ENCODE measurements at regions not wholly inside any gene's neighbourhood (a gene's known extent, or its start where the extent isn't known, plus 50 kb on each side); places are given as distances from the start of the nearest gene placed in this dataset.

DNA sequence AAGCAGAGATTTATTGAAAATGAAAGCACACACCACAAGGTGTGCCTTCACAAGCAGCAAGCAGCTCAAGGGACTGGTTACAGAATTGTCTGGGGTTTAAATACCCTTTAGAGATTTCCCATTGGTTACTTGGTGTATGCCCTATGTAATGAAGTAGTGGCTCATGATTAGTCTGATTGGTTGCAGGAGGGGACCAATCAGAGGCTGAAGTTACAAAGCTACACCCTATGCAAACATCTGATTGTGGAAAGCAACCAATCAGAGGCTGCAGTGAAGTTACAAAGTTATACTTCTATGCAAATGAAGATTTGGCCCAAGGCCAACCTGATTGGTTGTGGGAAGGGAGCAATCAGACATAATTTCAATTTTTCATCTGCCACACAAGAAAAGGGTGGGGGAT is 119.9 kb downstream of the C9orf152 start:
- Histone ChIP-seq H3K36me3 (ENCODE audit: control insufficient read depth in 2 of 2, insufficient read depth in 2 of 2, low read length in 1 of 2) (peaks cover 4 to 11% of the 10 kb centered on the region in 2 experiments), H4K20me1 (ENCODE audit: control insufficient read depth, insufficient read depth) (no peaks in the 10 kb centered on the region; the same call in 1 of the 2 replicates), H3K4me2 (ENCODE audit: control insufficient read depth, insufficient read depth) (no peak overlapping the region), H3K9me3 (replicated peaks; ENCODE audit: control insufficient read depth, insufficient read depth, low read length) (no peaks in the 10 kb centered on the region), H2AFZ (ENCODE audit: control insufficient read depth, low read depth, low read length) (no peak overlapping the region), H3K4me1 (ENCODE audit: control insufficient read depth, insufficient read depth, low read length) (peaks cover 6% of the 10 kb centered on the region), H3K4me3 (no peak overlapping the region), H3K27ac (ENCODE audit: control insufficient read depth, insufficient read depth) (no peak overlapping the region), H3K79me2 (ENCODE audit: control insufficient read depth, insufficient read depth, low read length) (peaks cover 77% of the 10 kb centered on the region), H3K27me3 (replicated peaks in 1 of 2; ENCODE audit: control insufficient read depth in 2 of 2, insufficient read depth in 2 of 2, low read length in 1 of 2) (no peaks in the 10 kb centered on the region), H3K9ac (ENCODE audit: control insufficient read depth, insufficient read depth, low read length) (no peak overlapping the region)
- FAIRE-seq = no peak
- TF ChIP-seq FOXK2 (IDR thresholded peaks at IDR 0.05) = no peak
- TF ChIP-seq JUNB (IDR thresholded peaks at IDR 0.05) = no peak
- peak; percentile 81 for TF ChIP-seq NFYB (IDR thresholded peaks at IDR 0.05; ENCODE audit: insufficient read depth, low read depth, low read length)
- no peak for TF ChIP-seq SMC3 (IDR thresholded peaks at IDR 0.05; ENCODE audit: borderline replicate concordance, low read length)
- peak; percentile 8; the same call in 1 of the 2 replicates for TF ChIP-seq POLR2AphosphoS5 (IDR thresholded peaks at IDR 0.05; ENCODE audit: low read length)
- SMC1A ChIA-PET (ENCODE audit: uncharacterized antibody, unreplicated experiment) = interaction anchor here (0.7 to 2.0 kb wide), 8 partner anchors 10 to 181 kb away, joined by 3 to 14 read pairs (median 4); no protein-coding TSS in a partner anchor
- in situ Hi-C loops (cut with MboI) = no loop called here
- RAD21 ChIA-PET (ENCODE audit: unreplicated experiment) = interaction anchor here (0.6 to 1.9 kb wide), 6 partner anchors 15 to 650 kb away, joined by 3 to 10 read pairs (median 6); no protein-coding TSS in a partner anchor
- CTCF ChIA-PET = interaction anchor here (0.6 to 1.2 kb wide), 7 partner anchors 12 to 201 kb away, joined by 3 to 4 read pairs (median 3); no protein-coding TSS in a partner anchor
- POLR2A ChIA-PET = interaction anchor here (0.6 to 2.2 kb wide), 7 partner anchors 10 to 168 kb away, joined by 3 to 9 read pairs (median 5); partner anchors contain the start of gene TXN
- no peak for DNase-seq (ENCODE audit: low read depth, low spot score)
- BruUV-seq (replicated peaks) = no TSS peak
- peak; percentile 84 for ATAC-seq
- intact Hi-C loops (cut with micrococcal nuclease; ENCODE audit: unreplicated experiment) = no loop called here

DNA sequence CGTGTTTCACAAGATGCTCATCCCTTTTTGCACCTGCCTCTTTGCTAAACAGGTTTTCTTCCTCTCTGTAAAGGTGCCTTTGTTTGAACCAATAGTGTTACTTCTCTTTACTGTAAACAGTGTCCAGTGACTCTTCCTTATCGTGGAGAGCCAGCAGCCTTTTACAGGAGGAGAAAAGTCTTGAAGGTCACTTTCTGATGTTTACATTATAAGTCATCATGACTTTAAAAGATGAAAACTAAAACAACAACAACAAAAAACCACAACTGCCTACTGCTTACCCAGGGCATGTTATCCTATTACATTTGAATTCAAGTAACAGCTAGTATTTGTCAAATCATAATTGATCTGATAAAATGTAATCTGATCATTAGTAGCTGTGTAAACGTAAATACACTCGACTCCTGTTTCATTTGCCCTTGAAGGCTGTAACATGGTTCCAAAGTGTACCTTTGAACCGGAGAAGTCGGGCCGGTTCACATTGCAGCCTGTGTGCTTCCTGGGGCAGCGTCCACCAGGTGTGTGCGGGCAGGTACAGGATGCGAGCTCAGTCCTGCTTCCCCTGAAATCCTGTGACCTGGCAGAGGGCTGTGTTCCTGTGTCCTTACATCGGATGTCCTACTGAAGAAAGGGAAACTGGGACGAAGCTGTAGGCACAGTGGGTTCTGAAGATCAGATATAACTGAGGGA is 118.1 kb downstream of the C9orf152 start:
- no peaks in the 10 kb centered on the region; the same call in 1 of the 2 replicates for H4K20me1 ChIP-seq (ENCODE audit: control insufficient read depth, insufficient read depth)
- no TSS peak for BruUV-seq (replicated peaks)
- WGBS (ENCODE audit: insufficient coverage, insufficient replicate concordance, low lambda C conversion rate, missing lambda C conversion rate) = 87% methylated on average over 12 of the region's 12 CpGs
- H2AFZ ChIP-seq (ENCODE audit: control insufficient read depth, low read depth, low read length) = no peak overlapping the region
- H3K27ac ChIP-seq (ENCODE audit: control insufficient read depth, insufficient read depth) = no peak overlapping the region
- peaks cover 4 to 9% of the 10 kb centered on the region in 2 experiments for H3K36me3 ChIP-seq (ENCODE audit: control insufficient read depth in 2 of 2, insufficient read depth in 2 of 2, low read length in 1 of 2)
- H3K27me3 ChIP-seq (replicated peaks in 1 of 2; ENCODE audit: control insufficient read depth in 2 of 2, insufficient read depth in 2 of 2, low read length in 1 of 2) = no peaks in the 10 kb centered on the region
- POLR2A ChIA-PET = interaction anchor here (1.2 to 1.5 kb wide), 5 partner anchors 11 to 16 kb away, joined by 3 to 6 read pairs (median 4); no protein-coding TSS in a partner anchor
- DNase-seq (ENCODE audit: low read depth, low spot score) = no peak
- SMC1A ChIA-PET (ENCODE audit: uncharacterized antibody, unreplicated experiment) = interaction anchor here (0.9 to 1.7 kb wide), 7 partner anchors 8 to 183 kb away, joined by 3 to 5 read pairs (median 4); no protein-coding TSS in a partner anchor
- no peak overlapping the region for H3K4me2 ChIP-seq (ENCODE audit: control insufficient read depth, insufficient read depth)
- H3K9me3 ChIP-seq (replicated peaks; ENCODE audit: control insufficient read depth, insufficient read depth, low read length) = no peaks in the 10 kb centered on the region
- intact Hi-C loops (cut with micrococcal nuclease; ENCODE audit: unreplicated experiment) = no loop called here
- no peak for ATAC-seq
- in situ Hi-C loops (cut with MboI) = no loop called here
- H3K4me1 ChIP-seq (ENCODE audit: control insufficient read depth, insufficient read depth, low read length) = peaks cover 6% of the 10 kb centered on the region
- no peak overlapping the region for H3K9ac ChIP-seq (ENCODE audit: control insufficient read depth, insufficient read depth, low read length)
- no peak overlapping the region for H3K4me3 ChIP-seq
- peaks cover 74% of the 10 kb centered on the region for H3K79me2 ChIP-seq (ENCODE audit: control insufficient read depth, insufficient read depth, low read length)
- FAIRE-seq = peak; percentile 31
- RAD21 ChIA-PET (ENCODE audit: unreplicated experiment) = interaction anchor here (1.2 kb wide), 1 partner anchor 12 kb away, joined by 4 read pairs; no protein-coding TSS in a partner anchor
- CTCF ChIA-PET = interaction anchor here (0.8 to 2.2 kb wide), 5 partner anchors 11 to 64 kb away, joined by 3 to 14 read pairs (median 4); no protein-coding TSS in a partner anchor
- TF ChIP-seq MXI1 (IDR thresholded peaks at IDR 0.05; ENCODE audit: low read depth, low read length) (no peak), ZNF217 (IDR thresholded peaks at IDR 0.05) (no peak), SREBF2 (IDR thresholded peaks at IDR 0.05; ENCODE audit: low read length) (no peak), STAT1 (conservative IDR thresholded peaks at IDR 0.05) (no peak), FOXM1 (IDR thresholded peaks at IDR 0.05; ENCODE audit: low read depth, low read length) (no peak), TCF7 (IDR thresholded peaks at IDR 0.05; ENCODE audit: borderline replicate concordance) (no peak), POLR2AphosphoS2 (IDR thresholded peaks at IDR 0.05; ENCODE audit: low read depth, low read length) (no peak), EP300 (IDR thresholded peaks at IDR 0.05; ENCODE audit: borderline replicate concordance in 1 of 2, control insufficient read depth in 1 of 2, low read depth in 2 of 2, low read length in 2 of 2) (no peak), HCFC1 (IDR thresholded peaks at IDR 0.05; ENCODE audit: low read length) (no peak), ASH2L (IDR thresholded peaks at IDR 0.05; ENCODE audit: borderline replicate concordance, low read depth) (no peak), TAF1 (IDR thresholded peaks at IDR 0.05; ENCODE audit: borderline replicate concordance, low read depth, low read length) (no peak)
- TF ChIP-seq, protein P1, sequence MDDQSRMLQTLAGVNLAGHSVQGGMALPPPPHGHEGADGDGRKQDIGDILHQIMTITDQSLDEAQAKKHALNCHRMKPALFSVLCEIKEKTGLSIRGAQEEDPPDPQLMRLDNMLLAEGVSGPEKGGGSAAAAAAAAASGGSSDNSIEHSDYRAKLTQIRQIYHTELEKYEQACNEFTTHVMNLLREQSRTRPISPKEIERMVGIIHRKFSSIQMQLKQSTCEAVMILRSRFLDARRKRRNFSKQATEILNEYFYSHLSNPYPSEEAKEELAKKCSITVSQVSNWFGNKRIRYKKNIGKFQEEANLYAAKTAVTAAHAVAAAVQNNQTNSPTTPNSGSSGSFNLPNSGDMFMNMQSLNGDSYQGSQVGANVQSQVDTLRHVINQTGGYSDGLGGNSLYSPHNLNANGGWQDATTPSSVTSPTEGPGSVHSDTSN (IDR thresholded peaks at IDR 0.05; ENCODE audit: insufficient replicate concordance, low read depth, low read length) = no peak
